GM08714 (cell line): ENCODE measurements at regions not wholly inside any gene's neighbourhood (a gene's known extent, or its start where the extent isn't known, plus 50 kb on each side); places are given as distances from the start of the nearest gene placed in this dataset.

Experiments used
- H3K4me3 ChIP-seq: fragments of 200-500 bp; sonication (Bioruptor generic); 2 replicates; pipeline ENCODE4 v1.5.1; 2014; ENCODE audit warnings: mild to moderate bottlenecking, low read length, inconsistent platforms
- ZNF274 ChIP-seq: IDR thresholded peaks from 2 replicates; pipeline ENCODE4 v1.6.1; 2012; ENCODE audit warnings: mild to moderate bottlenecking, low read depth, low read length

- TF ChIP-seq ZNF274, result no peak
- H3K4me3 ChIP-seq, result no peak overlapping the region
Measured at GRCh38 chr6:9540534-9541126, 874.2 kb downstream of the TFAP2A start.

GRCh38 chr6:9540126-9540525 lies 874.7 kb downstream of the TFAP2A start:
- H3K4me3 ChIP-seq, result no peak overlapping the region
- no peak for TF ChIP-seq ZNF274

- H3K4me3 ChIP-seq, result no peak overlapping the region
- TF ChIP-seq ZNF274, result no peak
Measured at GRCh38 chr6:9539231-9539755, 875.6 kb downstream of the TFAP2A start.

- H3K4me3 ChIP-seq, result no peak overlapping the region
- no peak for TF ChIP-seq ZNF274
Measured at GRCh38 chr6:9537381-9537780, 877.5 kb downstream of the TFAP2A start.

- no peak overlapping the region for H3K4me3 ChIP-seq
- TF ChIP-seq ZNF274, result no peak
Measured at GRCh38 chr6:9535106-9535505, 879.8 kb downstream of the TFAP2A start.

GRCh38 chr6:9532621-9533557 lies 882.0 kb downstream of the TFAP2A start:
- TF ChIP-seq ZNF274, result no peak

GRCh38 chr6:9527679-9528286 lies 887.1 kb downstream of the TFAP2A start:
- H3K4me3 ChIP-seq, result no peak overlapping the region
- no peak for TF ChIP-seq ZNF274

More at GRCh38 chr6:9532621-9533557, 882.0 kb downstream of the TFAP2A start:
- H3K4me3 ChIP-seq, result no peak overlapping the region

- TF ChIP-seq ZNF274, result no peak
- no peak overlapping the region for H3K4me3 ChIP-seq
Measured at GRCh38 chr6:9523462-9523861, 891.4 kb downstream of the TFAP2A start.

- no peak for TF ChIP-seq ZNF274
- H3K4me3 ChIP-seq, result no peak overlapping the region
Measured at GRCh38 chr6:9522101-9522500, 892.8 kb downstream of the TFAP2A start.

- no peak overlapping the region for H3K4me3 ChIP-seq
- TF ChIP-seq ZNF274, result no peak
Measured at GRCh38 chr6:9521152-9521530, 893.7 kb downstream of the TFAP2A start.

GRCh38 chr6:9520417-9521151 lies 894.3 kb downstream of the TFAP2A start:
- H3K4me3 ChIP-seq, result no peak overlapping the region
- no peak for TF ChIP-seq ZNF274

GRCh38 chr6:9518431-9518830 lies 896.4 kb downstream of the TFAP2A start:
- H3K4me3 ChIP-seq, result no peak overlapping the region
- no peak for TF ChIP-seq ZNF274

- H3K4me3 ChIP-seq, result no peak overlapping the region
- no peak for TF ChIP-seq ZNF274
Measured at GRCh38 chr6:9517806-9518205, 897.1 kb downstream of the TFAP2A start.
